ENCODE measurements at regions not wholly inside any gene's neighbourhood (a gene's known extent, or its start where the extent isn't known, plus 50 kb on each side); places are given as distances from the start of the nearest gene placed in this dataset.
"Not testable (repeated sequence)": the region's sequence is repeated elsewhere in the genome, so short reads cannot be mapped to it uniquely, and the experiment has no call there.

DNA sequence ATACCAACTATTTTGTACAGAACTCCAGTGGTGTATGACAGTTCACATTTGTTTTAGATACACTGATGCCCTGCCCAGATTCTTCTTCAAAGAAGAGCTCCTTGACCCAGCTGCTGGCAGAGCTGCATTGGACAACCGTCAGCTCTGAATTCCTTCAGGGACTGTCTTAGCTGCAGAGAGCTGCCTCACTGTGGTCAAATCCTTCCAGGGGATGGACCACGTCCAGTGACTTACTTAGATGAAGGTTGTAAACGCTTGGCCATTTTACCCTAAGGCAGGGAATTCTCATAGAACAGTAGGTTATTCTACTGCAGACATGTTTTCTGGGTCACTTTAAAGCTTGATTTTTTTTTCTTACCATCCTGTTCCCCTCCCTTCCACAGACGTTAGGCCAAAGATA is 905.0 kb upstream of the ATXN7L3B start:
- Histone ChIP-seq H3K4me3 (no peak overlapping the region), H3K27me3 (no peaks in the 10 kb centered on the region), H3K27ac (no peak overlapping the region), H3K9me3 (no peaks in the 10 kb centered on the region), H3K4me1 (no peaks in the 10 kb centered on the region), H3K36me3 (ENCODE audit: low read depth, missing control alignments) (no peaks in the 10 kb centered on the region)
- intact Hi-C loops (cut with DNase I; ENCODE audit: low total_unique reads): no loop called here
- DNase-seq: no peak
- 69 to 75% methylated on average over 4 of the region's 4 CpGs for WGBS, 2 donors
- no peak for TF ChIP-seq CTCF (IDR thresholded peaks at IDR 0.05)
- TF ChIP-seq POLR2A (IDR thresholded peaks at IDR 0.05): no peak

GRCh38 chr12:73639397-73639796 is 898.2 kb upstream of the ATXN7L3B start:
- H3K36me3 ChIP-seq (ENCODE audit: low read depth, missing control alignments); intact Hi-C loops (cut with DNase I; ENCODE audit: low total_unique reads); DNase-seq; H3K27ac ChIP-seq; H3K4me1 ChIP-seq; H3K27me3 ChIP-seq; H3K4me3 ChIP-seq; H3K9me3 ChIP-seq: not testable (repeated sequence)
- 93 to 97% methylated on average over 5 of the region's 5 CpGs for WGBS, 2 donors

- intact Hi-C loops (cut with DNase I; ENCODE audit: low total_unique reads): no loop called here
- H3K27ac ChIP-seq: no peak overlapping the region
- H3K9me3 ChIP-seq: no peaks in the 10 kb centered on the region
- DNase-seq: no peak
- H3K27me3 ChIP-seq: no peaks in the 10 kb centered on the region
- whole genome bisulfite sequencing, 2 donors: 64 to 68% methylated on average over 5 of the region's 5 CpGs
- TF ChIP-seq POLR2A (IDR thresholded peaks at IDR 0.05): no peak
- no peak for TF ChIP-seq CTCF (IDR thresholded peaks at IDR 0.05)
- no peak overlapping the region for H3K4me3 ChIP-seq
- H3K4me1 ChIP-seq: no peaks in the 10 kb centered on the region
- no peaks in the 10 kb centered on the region for H3K36me3 ChIP-seq (ENCODE audit: low read depth, missing control alignments)
Measured at GRCh38 chr12:73656375-73656774, 881.3 kb upstream of the ATXN7L3B start.

DNA sequence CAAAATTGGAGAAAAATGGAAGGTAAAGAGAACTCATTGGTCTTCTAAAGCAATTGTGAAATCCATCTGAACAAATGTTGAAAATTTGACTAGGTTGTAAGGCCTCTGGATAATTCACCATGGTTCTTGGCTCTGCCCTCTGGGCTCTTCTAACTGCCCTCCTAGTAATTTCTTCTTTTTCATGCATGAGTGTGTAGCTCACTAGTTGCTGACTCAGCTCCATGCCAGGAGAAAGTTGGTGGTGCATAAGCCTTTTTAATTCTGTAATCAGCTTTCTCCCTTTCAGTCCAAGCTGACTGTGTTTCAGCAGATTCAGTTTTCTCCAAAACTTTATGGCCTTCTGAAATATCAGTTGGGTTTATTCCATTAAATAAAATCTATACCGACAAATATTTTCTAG is 877.8 kb upstream of the ATXN7L3B start:
- Histone ChIP-seq H3K4me1 (no peaks in the 10 kb centered on the region), H3K4me3 (no peak overlapping the region), H3K27ac (no peak overlapping the region), H3K36me3 (ENCODE audit: low read depth, missing control alignments) (no peaks in the 10 kb centered on the region), H3K27me3 (no peaks in the 10 kb centered on the region), H3K9me3 (no peaks in the 10 kb centered on the region)
- no peak for DNase-seq
- 88 to 89% methylated on average over 1 of the region's 1 CpG for WGBS, 2 donors
- intact Hi-C loops (cut with DNase I; ENCODE audit: low total_unique reads): no loop called here
- no peak for TF ChIP-seq POLR2A (IDR thresholded peaks at IDR 0.05)
- no peak for TF ChIP-seq CTCF (IDR thresholded peaks at IDR 0.05)

DNA sequence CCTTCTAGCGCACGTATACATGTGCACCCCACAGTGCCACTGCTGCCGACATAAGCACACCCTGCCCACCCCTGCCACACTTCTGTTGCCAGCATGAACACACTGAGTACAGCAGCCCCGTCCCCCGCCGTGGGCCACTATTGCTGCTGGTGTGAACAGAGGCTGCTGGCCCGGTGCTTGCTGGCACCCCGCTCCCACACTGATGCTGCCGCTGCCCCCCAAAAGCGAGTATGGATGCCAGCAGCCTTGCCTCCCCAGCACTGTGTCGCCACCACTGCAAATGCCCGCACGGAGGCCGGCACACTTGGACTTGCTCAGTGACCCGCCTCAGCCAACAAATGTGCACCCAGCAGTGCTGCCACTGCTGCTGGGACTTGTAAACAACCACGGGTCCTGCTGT is 872.4 kb upstream of the ATXN7L3B start:
- Histone ChIP-seq H3K27ac (no peak overlapping the region), H3K36me3 (ENCODE audit: low read depth, missing control alignments) (no peaks in the 10 kb centered on the region), H3K9me3 (no peaks in the 10 kb centered on the region), H3K4me1 (no peaks in the 10 kb centered on the region), H3K27me3 (no peaks in the 10 kb centered on the region), H3K4me3 (no peak overlapping the region)
- DNase-seq: no peak
- intact Hi-C loops (cut with DNase I; ENCODE audit: low total_unique reads): no loop called here
- TF ChIP-seq POLR2A (IDR thresholded peaks at IDR 0.05) (no peak), CTCF (IDR thresholded peaks at IDR 0.05) (no peak)
- 77 to 84% methylated on average over 5 to 16 of the region's 16 CpGs for WGBS, 2 donors

- H3K9me3 ChIP-seq; intact Hi-C loops (cut with DNase I; ENCODE audit: low total_unique reads); H3K36me3 ChIP-seq (ENCODE audit: low read depth, missing control alignments); H3K27ac ChIP-seq; H3K4me1 ChIP-seq; H3K27me3 ChIP-seq; H3K4me3 ChIP-seq; DNase-seq: not testable (repeated sequence)
- WGBS, 2 donors: 70 to 81% methylated on average over 3 of the region's 3 CpGs
Measured at GRCh38 chr12:73671550-73671949, 866.1 kb upstream of the ATXN7L3B start.

Data from testis (tissue), 2 donors.